HG02884 (cell line): ENCODE measurements at regions not wholly inside any gene's neighbourhood (a gene's known extent, or its start where the extent isn't known, plus 50 kb on each side); places are given as distances from the start of the nearest gene placed in this dataset.

Experiments used
- ATAC-seq: cut with Tn5 transposase; IDR thresholded peaks from one replicate; pipeline ENCODE4 v1.9.1; 2021; ENCODE audit warnings: mild to moderate bottlenecking, moderate library complexity; ENCODE audit not compliant: unreplicated experiment

DNA sequence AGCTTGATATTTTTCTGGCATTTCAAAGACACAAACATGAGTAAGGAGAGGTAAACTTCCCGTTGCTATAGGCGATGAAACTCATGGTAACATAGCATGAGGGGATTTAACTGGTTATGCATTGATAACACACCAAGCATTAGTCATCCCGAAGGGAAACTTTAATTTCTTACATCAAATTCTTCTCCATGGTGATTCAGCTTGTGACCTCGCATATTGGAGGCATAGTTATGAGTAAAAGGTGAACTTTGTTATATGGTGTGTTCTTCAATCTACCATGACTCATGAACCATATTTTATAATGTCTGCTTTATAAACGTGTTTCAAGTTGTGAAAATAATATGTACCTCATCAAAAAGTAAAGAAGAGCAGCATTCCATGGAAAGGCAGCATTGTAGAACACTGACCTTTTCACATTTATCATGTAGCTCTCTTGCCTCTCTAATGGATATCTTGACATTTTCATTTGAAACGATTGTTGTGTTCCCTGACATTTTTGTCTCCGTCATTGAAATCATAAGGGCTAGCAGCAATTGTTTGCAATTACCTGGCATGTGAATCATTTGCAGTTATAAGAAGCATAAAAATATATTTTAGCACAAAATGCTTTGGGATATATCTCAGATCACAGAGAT lies 491.8 kb downstream of the ANXA1 start:
- no peak for ATAC-seq

DNA sequence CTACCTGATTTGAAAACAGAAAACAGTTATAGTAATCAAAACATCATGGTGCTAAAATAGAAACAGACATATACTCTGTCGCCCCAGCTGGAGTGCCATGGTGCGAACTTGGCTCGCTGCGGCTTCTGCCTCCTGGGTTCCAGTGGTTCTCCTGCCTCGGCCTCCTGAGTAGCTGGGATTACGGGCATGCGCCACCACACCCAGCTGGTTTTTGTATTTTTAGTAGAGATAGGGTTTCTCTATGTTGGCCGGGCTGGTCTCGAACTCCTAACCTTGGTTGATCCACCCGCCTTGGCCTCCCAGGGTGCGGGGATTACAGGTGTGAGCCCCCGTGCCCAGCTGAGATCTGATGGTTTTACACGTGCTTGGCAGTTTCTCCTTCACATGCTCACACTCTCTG lies 495.9 kb downstream of the ANXA1 start:
- ATAC-seq: no peak

DNA sequence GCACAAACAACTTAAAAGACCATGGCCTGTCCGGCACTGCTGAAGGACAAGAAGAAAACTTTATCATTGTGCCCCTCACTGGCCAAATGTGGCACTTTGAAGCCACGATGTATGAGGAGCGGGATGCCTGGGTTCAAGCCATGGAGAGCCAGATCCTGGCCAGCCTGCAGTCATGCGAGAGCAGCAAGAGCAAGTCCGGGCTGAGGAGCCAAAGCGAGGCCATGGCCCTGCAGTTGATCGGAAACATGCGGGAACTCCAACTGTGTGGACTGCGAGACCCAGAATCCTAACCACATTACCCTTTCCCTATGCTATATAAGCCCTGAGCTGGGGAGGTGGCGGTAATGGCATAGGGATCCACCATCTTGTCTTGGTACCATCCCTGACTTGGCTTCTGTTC lies 497.9 kb downstream of the ANXA1 start:
- no peak for ATAC-seq

DNA sequence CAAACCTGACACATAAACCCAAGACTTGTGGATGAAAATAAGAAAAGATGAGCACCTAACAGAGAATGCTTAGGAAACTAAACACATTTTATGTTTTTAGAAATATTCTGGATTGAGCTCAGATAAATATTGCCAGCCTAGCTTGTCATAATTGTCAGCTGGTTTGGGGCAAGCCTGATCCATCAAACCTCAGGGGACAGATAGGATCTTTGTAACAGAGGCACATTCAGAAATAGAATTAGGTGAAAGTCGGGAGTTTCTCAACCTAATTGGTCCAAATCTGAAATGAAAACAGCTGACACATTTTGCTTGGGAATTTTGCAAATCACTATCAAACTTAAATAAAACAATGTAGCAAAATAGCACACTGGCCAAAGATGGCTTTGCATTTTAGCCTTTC lies 503.7 kb downstream of the ANXA1 start:
- ATAC-seq: no peak

DNA sequence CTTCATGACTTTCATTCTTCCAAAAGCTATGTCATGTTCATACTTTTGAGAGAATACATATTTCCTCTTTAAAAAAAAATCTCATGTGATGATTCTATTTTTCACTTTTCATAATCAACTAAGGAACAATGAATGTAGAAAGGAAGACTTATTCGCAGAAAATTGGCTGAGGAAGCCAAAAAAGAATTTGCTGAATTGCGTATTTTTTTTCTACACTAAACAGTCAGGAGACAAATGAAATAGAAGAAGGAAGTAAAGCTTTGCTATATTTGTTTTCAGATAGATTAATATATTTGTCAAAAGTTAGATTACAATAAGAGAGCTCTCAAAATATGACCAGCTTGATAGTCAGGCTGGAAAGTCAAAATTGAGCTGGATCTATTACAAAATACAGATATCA lies 504.2 kb downstream of the ANXA1 start:
- ATAC-seq: no peak

DNA sequence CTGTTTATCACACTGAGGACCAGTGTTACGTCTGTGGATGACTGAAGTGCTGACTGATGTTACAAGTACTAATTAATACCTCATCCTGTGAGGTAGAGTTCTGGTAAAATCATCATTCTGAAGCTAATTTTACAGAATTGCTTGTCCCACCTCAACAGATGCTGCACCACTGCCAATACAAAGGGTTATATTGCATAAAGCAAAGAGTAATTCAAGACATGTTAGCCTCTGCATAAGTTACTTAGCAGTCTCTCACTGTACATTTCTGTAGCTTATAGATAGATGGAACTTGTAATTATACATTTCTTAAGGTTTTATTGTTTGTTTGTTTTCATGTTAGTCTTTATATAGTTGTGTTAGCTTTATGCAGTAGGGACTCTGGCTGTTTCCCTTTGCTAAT lies 513.6 kb downstream of the ANXA1 start:
- no peak for ATAC-seq

DNA sequence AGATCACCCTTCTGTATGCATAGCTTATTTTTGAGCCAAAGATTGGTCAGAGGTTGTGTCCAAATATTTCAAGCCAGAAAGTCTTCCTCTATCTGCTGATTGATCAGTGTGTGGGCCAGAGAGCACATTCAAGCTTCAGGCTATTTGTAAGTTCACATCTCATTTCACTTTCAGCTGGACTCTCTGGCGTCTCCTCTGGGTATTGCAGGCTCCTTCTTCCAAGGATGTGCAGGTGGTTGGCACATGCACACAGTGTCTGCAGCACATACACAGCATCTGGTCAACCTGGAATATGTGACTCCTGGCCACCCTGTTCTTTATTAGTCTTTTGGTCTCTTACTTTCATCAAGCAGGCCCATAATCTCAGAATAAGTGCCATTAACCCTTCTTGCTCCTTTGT lies 516.1 kb downstream of the ANXA1 start:
- ATAC-seq: no peak

DNA sequence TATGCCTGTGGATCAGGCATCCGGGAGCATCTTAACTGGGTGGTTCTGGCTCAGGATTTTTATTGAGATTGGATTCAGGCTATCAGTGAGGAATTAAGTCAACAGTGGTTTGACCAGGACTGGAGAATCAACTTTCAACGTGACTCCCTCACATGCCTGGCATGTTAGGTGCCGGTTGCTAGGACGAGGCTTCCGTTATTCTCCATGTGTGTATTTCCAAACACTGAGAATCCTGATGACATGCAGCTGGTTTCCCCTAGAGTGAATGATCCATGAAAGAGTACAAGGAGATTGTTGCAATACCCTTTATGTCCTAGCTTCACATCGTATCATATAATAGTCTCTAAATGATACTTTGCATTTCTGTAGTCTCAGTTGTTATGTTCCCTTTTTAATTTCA lies 529.2 kb downstream of the ANXA1 start:
- no peak for ATAC-seq

DNA sequence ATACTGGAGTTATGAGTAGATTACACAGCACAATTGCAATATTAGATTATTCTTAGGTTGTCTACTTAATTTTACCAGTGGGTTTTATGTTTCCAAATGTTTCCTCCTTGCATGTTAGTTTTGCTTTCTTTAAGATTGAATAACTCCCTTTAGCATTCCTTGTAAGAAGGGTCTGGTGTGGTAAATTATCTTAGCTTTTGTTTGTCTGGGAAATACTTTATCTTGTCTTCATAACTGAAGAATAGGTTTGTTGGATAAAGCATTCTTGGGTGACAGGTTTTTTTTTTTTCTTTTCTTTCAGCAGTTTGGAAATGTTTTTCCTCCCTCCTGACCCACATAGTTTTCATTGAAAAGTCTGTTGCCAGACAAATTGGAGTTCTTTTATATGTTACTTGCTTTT lies 531.1 kb downstream of the ANXA1 start:
- no peak for ATAC-seq

DNA sequence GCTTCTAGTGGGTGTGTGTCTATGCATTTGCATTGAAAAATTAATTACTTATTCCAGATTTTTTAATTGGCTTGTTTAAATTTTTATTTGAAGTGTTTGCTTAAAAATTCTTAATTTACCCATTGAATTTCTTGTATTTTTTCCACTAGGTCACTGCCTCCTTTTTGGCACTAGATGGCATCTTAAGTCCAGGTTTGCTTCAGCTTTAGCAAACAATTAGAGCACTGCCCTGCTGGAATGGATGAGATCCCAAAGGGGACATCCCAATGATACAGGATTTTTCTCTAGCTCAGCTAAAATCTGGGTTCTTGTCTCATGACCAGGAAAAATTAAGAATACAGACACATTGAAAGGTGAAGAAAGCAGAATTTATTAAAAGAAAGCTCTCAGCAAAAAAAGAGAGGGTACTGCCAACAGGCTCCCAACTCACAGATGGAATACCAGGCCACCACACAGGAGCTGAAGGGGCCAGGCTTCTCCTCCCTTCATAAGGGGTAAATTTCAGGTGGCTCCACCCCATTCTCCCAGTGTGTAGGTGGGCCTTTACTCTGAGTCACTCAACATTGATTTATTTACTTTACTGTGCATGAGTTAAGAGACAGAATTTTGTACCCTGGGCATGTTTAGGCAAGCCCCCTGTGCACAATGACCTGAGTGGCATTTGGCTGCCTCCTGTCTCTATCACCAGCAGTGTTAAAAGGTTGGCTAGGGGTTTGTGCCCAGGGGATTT lies 532.4 kb downstream of the ANXA1 start:
- ATAC-seq: no peak

DNA sequence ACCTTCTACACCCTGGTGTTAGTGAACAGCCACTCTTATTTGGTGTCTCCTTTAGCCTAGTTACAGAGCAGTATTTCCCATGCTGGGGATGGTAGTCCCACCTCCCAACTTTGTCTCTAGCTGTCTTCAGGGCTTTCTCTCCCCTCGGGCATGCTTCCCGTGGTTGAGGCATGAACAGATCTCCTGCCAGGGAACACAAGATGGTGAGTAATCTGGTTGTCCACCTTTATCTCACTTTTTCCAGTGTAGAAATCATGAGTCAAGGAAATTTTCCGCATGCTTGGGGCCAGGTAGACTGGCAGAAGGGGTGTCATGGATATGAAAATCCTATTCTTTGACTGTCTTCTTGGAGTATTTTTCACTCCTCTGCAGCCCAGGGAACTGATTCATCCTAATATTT lies 532.9 kb downstream of the ANXA1 start:
- ATAC-seq: no peak

DNA sequence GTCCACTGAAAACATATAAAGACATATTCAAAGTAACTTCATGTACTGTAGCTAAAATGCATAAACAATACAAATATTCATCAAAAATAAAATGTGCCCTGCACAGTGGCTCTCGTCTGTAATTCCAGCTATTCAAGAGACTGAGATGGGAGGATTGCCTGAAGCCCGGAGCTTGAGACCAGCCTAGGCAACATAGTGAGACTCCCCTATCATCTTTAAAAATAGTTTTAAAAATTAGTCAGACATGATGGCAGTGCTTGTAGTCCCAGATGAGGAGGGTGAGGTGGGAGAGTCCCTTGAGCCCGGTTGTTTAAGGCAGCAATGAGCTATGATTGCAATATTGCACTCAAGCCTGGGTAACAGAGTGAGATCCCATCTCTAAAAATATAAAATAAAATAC lies 534.1 kb downstream of the ANXA1 start:
- ATAC-seq: no peak

DNA sequence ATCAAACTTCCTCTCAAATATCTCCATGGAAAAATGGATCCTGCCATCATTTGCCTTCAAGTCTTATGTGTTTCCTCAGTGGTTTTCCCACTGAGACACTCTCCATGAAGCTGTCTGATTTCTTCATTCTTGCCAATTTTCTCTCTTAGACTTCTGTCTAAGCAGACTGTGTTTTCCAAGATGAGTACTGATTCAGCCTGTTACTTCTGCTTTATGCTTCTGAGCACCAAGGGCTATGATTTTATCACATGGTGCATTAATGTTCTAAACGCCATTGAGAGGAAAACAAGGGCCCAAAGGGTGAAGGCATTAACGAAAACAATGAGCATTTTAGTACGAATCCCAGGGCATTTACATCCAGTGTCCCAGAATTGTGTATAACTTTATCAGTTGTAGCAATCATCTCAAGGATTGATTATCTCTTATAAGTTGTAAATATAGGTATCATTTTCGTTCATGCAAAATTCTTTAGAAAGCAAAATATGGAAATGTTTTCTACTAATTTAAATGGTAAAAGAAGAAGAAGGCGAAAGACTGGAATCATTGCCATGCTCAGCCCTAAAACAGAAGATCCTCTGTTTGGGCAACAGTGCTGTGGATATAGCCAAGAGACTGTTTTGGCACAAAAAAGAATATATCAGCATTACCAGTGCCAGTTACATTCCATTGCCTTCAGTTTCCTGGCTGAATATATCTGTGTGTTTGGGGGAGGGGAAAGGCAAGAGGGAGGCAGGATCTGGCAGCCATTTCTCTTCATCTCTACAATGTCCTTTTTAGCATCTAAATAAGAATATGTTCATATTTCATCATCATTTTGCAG lies 537.6 kb downstream of the ANXA1 start:
- ATAC-seq: no peak

DNA sequence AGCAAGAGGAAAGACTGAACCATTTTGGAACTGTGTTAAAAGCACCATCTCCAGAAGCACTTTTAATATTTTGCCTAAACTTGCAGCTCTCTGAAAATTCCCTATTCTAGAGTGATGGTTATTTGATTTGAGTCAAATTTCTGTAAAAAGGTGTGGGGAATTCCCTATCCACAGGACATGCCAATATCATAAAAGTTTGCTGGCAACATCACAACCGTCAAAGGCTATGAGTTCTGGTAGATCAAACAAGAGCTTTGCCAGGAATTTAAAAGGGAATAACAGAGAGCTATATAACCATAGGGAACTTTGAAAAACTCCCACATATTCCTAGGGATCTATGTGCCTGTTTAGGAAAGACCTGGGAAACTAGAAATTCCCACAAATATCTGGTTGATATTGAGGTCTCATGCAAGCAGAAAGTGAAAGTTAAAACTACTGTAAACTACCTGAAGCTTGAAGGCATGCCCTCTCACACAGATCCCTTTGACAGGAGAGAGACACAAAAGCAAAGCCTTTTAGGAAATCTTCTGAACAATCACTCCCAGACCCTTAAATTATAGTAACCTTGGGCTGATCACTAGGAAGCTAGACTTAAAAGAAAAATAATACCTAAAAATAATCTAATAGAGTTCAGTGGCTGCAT lies 549.9 kb downstream of the ANXA1 start:
- ATAC-seq: no peak

DNA sequence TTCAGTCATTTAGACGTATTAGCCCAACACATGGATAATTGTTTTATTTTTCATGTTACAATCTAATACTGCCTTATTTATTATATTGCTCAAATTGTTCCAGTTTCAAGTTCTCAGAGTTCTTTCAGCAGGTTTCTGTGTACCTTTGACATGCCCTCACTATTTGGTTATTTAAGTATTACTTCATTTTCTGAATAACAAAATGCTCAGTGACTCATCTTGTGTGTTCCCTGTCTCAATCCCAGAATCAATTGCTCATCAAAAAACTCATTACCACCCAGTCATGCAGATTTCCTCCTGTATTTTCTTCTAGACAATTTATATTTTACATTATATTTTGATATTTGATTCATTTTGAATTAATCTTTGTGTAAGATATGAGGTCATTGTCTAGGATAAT lies 562.6 kb downstream of the ANXA1 start:
- no peak for ATAC-seq

DNA sequence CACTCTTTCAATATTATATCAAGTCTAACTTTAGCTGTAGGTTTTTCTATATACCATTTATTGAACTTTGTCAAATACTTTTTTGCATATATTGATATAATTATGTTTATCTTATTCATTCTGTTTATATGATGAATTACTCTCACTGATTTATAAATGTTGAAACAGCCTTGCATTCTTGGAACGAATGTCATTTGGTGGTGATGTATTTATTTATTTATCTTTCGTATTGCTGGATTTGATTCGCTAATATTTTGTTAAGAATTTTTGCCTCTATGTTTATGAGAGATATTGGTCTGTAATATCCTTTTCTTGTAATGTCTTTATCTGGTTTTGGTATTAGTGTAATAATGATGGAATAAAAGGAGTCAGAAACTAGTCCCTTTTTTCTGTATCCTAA lies 563.9 kb downstream of the ANXA1 start:
- no peak for ATAC-seq

DNA sequence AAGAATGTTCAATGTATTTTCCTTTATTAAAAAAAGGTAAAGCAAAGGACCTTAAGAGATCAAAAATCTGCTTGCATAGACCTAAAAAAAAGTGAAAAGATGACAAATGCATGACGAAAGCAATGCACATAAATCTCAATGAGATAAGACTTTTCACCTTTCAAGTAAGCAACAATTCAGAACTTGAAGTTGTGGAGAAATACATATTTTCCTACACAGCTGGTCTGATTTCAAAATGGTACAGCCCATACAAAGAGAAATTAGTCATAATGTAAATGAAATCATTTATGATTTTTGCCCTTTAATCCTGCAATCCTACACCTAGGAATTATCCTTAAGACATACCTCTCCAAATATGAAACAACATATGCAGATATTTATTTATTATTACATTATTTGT lies 568.0 kb downstream of the ANXA1 start:
- ATAC-seq: no peak

DNA sequence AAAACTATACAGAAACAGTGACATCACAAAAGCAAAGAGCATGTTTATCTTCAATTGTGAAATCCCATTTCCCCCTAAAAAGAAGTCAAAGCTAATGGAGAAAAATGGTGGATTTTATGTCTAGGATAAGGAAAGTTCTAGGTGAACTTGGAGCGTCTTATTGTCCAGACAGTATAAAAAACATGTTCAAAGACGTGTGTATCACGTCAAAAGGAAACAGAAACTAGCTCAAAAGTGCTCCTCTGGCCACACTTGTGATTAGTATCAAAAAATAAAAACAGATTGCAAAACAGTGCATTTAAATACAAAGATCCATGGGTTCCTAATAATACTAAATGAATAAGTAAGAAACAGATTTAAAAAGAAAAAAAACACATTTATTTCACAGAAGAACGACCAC lies 568.9 kb downstream of the ANXA1 start:
- ATAC-seq: no peak

DNA sequence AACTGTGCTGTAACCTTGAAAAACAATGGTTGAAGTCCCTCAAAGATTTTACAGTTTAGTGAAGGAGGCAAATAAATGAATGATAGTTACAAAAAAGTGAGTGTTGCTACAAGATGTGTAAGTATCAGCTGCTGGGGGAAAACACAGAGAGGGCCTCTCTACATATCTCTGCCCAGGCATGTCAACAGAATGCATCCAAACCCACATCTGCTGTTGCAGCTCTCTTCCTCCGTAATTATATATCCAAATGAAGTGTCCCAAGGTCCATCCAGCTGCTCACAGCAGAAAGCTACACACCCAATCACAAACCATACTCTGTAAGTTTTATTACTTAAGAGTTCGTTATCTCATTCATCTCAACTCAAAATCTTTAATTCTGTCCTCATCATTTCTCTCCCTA lies 584.6 kb downstream of the ANXA1 start:
- no peak for ATAC-seq

DNA sequence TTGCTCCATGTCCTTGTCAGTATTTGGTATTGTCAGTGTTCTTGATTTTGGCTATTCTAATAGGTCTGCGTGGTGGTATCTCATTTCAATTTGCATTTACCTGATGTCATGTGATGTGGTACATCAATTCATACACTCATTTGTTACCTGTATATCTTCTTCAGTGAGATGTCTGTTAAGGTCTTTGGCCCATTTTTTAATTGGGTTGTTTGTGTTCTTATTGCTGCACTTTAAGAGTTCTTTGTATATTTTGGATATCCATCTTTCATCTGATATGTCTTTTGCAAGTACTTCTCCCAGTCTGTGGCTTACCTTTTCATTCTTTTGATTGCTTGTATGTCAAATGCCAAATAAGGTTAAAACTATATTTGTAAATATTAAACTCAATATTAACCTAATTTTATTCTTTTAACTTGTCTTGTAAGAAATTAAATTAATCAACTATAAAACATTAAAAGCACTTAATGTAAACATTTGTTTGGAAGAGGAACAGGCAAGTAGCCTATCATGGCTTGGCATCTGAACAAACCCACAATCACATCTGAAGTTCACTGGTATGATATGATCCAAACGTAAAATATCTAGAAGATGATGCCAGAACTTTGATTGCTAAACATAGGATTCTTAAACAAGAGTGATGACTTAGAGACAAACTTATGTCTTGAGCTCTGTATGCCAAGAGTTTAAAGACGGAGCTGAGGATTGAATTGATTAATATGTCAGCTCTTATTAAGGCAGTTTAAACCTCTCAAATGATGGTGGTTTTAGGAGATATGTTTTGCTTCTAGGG lies 587.3 kb downstream of the ANXA1 start:
- ATAC-seq: no peak

DNA sequence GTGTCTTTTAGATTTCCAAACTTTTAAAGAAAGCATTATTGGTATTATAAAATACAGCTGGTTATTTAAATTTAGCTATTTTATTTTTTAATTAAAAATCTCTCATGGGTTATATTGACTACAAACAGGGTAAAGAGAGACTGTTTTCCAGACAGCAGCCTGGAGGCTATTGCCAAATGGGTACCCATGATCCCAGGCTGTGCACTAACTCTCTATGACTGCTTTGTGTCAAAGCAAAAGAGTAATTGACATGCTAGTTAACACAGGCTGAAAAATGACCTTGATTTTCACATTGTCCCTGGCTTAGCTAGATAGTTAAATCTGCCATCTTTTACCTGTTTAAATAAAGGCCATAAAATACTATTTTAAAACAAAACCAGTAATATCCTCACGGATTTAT lies 589.7 kb downstream of the ANXA1 start:
- no peak for ATAC-seq
